BE2C (cell line): ENCODE measurements at regions not wholly inside any gene's neighbourhood (a gene's known extent, or its start where the extent isn't known, plus 50 kb on each side); places are given as distances from the start of the nearest gene placed in this dataset.

Experiments used
- DNase-seq: peaks from one replicate; pipeline ENCODE4 v3.0.0-alpha.2; 2020
- H3K27me3 ChIP-seq: fragments of 250-450 bp; sonication (Bioruptor Pico); 2 replicates; pipeline ENCODE4 v1.5.1; 2020; ENCODE audit warnings: mild to moderate bottlenecking
- H3K36me3 ChIP-seq: fragments of 250-450 bp; sonication (Bioruptor Pico); 2 replicates; pipeline ENCODE4 v1.5.1; 2020; ENCODE audit warnings: mild to moderate bottlenecking
- H3K4me1 ChIP-seq: fragments of 250-450 bp; sonication (Bioruptor Pico); 2 replicates; pipeline ENCODE4 v1.5.1; 2020
- H3K4me3 ChIP-seq: 2 replicates; pipeline ENCODE4 v1.5.1; 2011; ENCODE audit warnings: low read depth, low read length
- H3K9me3 ChIP-seq: fragments of 250-450 bp; sonication (Bioruptor Pico); 2 replicates; pipeline ENCODE4 v1.5.1; 2020
- CTCF ChIP-seq: IDR thresholded peaks from 2 replicates; pipeline ENCODE4 v1.5.1; 2012; ENCODE audit warnings: mild to moderate bottlenecking, low read depth, low read length

DNA sequence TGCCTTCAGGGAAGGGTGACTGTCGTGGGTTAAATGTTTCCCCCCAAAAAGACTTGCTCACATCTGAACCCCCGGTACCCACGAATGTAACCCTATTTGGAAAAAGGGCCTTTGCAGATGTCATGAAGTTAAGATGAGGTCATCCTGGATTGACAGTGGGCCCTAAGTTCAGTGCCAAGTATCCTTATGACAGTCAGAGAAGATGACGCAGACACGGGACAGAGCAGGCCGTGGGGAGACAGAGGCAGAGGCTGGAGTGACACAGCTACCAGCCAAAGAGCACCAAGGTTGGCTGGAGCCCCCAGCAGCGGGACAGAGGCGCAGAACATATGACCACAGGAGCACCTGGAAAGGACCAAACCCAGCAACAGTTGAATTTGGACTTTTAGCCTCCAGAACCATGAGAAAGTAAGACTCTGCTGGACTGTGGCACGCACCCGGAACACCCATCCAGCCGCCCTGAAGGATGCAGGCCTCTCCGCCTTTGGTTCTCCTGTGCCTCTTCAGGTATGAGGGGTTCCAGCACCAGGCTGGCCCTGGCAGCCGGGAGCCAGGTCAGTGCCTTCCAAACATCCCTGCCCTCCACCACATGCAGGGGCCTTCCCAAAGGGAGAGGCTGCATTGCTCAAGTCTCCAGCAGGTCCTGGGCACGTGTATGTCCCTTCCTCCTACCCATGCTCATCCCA, 104.0 kb downstream of the FOXL1 start:
- Histone ChIP-seq H3K4me3 (no peak overlapping the region), H3K4me1 (no peaks in the 10 kb centered on the region), H3K36me3 (no peaks in the 10 kb centered on the region), H3K27me3 (0 out of 2 replicates have a peak, but pooled peaks cover 2% of the 10 kb centered on the region), H3K9me3 (no peaks in the 10 kb centered on the region)
- no peak for DNase-seq
- TF ChIP-seq CTCF: no peak

DNA sequence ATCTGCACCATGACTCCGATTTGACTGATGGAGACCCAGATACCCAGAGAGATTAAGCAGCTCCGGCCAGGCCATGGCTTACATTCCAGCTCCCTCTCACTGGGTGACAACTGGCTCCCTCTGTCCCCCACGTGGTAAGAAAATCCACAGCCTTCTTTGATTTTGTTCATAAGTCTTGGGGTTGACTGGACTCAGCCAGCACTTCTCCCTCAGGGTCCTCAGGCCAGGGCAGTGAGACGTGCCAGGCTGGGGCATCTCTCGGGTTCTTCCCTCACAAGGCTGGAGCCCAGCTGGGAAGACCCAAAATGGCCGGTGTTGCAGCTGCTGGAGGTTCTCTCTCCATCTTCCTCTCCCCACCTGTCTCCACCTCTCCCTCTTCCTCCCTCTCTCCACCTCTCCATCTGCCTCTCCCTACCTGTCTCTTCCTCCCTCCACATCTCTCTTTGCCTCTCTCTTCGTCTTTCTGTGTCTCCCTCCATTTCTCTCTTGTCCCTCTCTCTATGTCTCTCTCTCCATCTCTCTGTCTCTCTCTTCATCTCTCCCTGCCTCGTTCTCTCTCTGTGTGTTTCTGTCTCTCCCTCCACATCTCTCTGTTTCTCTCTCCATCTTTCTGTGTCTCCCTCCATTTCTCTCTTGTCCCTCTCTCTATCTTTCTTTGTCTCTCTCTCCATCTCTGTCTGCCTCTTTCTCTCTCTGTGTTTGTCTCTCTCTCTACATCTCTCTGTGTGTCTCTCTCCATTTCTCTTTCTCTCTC, 105.3 kb downstream of the FOXL1 start:
- TF ChIP-seq CTCF: no peak
- no peak for DNase-seq
- Histone ChIP-seq H3K9me3 (no peaks in the 10 kb centered on the region), H3K4me3 (no peak overlapping the region), H3K27me3 (0 out of 2 replicates have a peak, but pooled peaks cover 2% of the 10 kb centered on the region), H3K36me3 (no peaks in the 10 kb centered on the region), H3K4me1 (no peaks in the 10 kb centered on the region)

DNA sequence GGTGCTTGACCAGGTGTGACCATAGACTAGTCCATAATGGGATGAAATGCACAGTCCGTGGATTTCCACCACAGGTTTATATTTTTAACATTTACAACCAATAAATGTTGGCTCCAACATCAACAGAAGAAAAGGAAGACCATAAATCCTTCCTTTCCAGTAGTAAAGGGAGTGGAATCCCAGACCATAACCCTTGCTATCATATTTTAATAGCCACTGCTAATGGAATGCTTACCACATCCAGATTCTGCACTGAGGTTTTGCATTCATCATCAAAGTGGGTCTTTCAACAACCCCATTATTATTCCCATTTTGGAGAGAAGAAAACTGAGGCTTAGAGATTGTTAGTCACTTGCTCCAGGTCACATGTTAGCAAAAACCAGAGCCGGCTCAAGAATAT, 106.7 kb downstream of the FOXL1 start:
- no peak for DNase-seq
- Histone ChIP-seq H3K9me3 (no peaks in the 10 kb centered on the region), H3K4me3 (no peak overlapping the region), H3K36me3 (no peaks in the 10 kb centered on the region), H3K27me3 (0 out of 2 replicates have a peak, but pooled peaks cover 2% of the 10 kb centered on the region), H3K4me1 (no peaks in the 10 kb centered on the region)
- no peak for TF ChIP-seq CTCF

- 0 out of 2 replicates have a peak, but pooled peaks cover 4% of the 10 kb centered on the region for H3K27me3 ChIP-seq
- H3K4me1 ChIP-seq: no peaks in the 10 kb centered on the region
- no peak overlapping the region for H3K4me3 ChIP-seq
- H3K9me3 ChIP-seq: no peaks in the 10 kb centered on the region
- no peak for DNase-seq
- TF ChIP-seq CTCF: no peak
- no peaks in the 10 kb centered on the region for H3K36me3 ChIP-seq
Measured at GRCh38 chr16:86690970-86691369, 112.6 kb downstream of the FOXL1 start.

- no peaks in the 10 kb centered on the region for H3K36me3 ChIP-seq
- DNase-seq: no peak
- H3K4me1 ChIP-seq: no peaks in the 10 kb centered on the region
- no peak overlapping the region for H3K4me3 ChIP-seq
- no peak for TF ChIP-seq CTCF
- H3K9me3 ChIP-seq: no peaks in the 10 kb centered on the region
- 0 out of 2 replicates have a peak, but pooled peaks cover 4% of the 10 kb centered on the region for H3K27me3 ChIP-seq
Measured at GRCh38 chr16:86692426-86692825, 114.1 kb downstream of the FOXL1 start.

- Histone ChIP-seq H3K9me3 (no peaks in the 10 kb centered on the region), H3K4me3 (no peak overlapping the region), H3K36me3 (no peaks in the 10 kb centered on the region), H3K4me1 (no peaks in the 10 kb centered on the region), H3K27me3 (0 out of 2 replicates have a peak, but pooled peaks cover 4% of the 10 kb centered on the region)
- no peak for DNase-seq
- no peak for TF ChIP-seq CTCF
Measured at GRCh38 chr16:86693033-86693432, 114.7 kb downstream of the FOXL1 start.
